Esophagus muscularis mucosa (tissue), 4 donors: ENCODE measurements at regions not wholly inside any gene's neighbourhood (a gene's known extent, or its start where the extent isn't known, plus 50 kb on each side); places are given as distances from the start of the nearest gene placed in this dataset.

Experiments
- DNase-seq: peaks from one replicate; pipeline ENCODE4 v3.0.0-alpha.2; 2017; ENCODE audit errors: extremely low spot score
- H3K27ac ChIP-seq, 4 donors: fragments of 200-600 bp; sonication (generic); replicated peaks in 1 of 4; 1 replicate in 3 of 4; 2 replicates in 1 of 4; pipeline ENCODE4 v1.5.1; 2016 to 2019; ENCODE audit warnings: mild to moderate bottlenecking in 1 of 4
- H3K27me3 ChIP-seq, 4 donors: fragments of 200-600 bp; sonication (generic); one replicate each; pipeline versions ENCODE4 v1.5.1 to v1.6.0; 2016 to 2019
- H3K36me3 ChIP-seq, 4 donors: fragments of 200-600 bp; sonication (generic); one replicate each; pipeline ENCODE4 v1.5.1; 2016 to 2019
- H3K4me1 ChIP-seq, 4 donors: fragments of 200-600 bp; sonication (generic); one replicate each; pipeline ENCODE4 v1.5.1; 2016 to 2019
- H3K4me3 ChIP-seq, 4 donors: fragments of 200-600 bp; sonication (generic); 1 replicate in 2 of 4; 2 replicates in 2 of 4; pipeline ENCODE4 v1.5.1; 2016 to 2019; ENCODE audit warnings: mild to moderate bottlenecking in 4 of 4, moderate library complexity in 1 of 4
- H3K9me3 ChIP-seq, 4 donors: fragments of 200-600 bp; sonication (generic); 1 replicate in 3 of 4; 2 replicates in 1 of 4; pipeline ENCODE4 v1.5.1; 2016 to 2019
- EP300 ChIP-seq: sonication (generic); formaldehyde crosslinking; IDR thresholded peaks from one replicate; pipeline ENCODE4 v1.6.1; 2017; ENCODE audit warnings: antibody characterized with exemption
- POLR2A ChIP-seq: fragments of 450-650 bp; IDR thresholded peaks from one replicate; pipeline ENCODE4 v1.6.1; 2017; ENCODE audit warnings: antibody characterized with exemption, moderate library complexity, mild to moderate bottlenecking, low read depth
- POLR2AphosphoS5 ChIP-seq, 2 donors: sonication (generic); formaldehyde crosslinking; IDR thresholded peaks; one replicate each; pipeline ENCODE4 v1.6.1; 2017; ENCODE audit warnings: antibody characterized with exemption in 2 of 2
- WGBS: methylation state at CpG from one replicate; pipeline ENCODE4 v1.1.5; 2018; 5-methylcytosine and 5-hydroxymethylcytosine counted together
- intact Hi-C: fragments of 100-400 bp; cut with DNase I; formaldehyde crosslinking; loops from one replicate; pipeline ENCODE4 v1.15.1; 2023
- TF ChIP-seq, protein P1 (sequence below), 3 experiments: fragments of 200-600 bp in 2 of 3; fragments of 450-650 bp in 1 of 3; sonication (generic) in 2 of 3; IDR thresholded peaks; one replicate each; pipeline ENCODE4 v1.5.1; 2017 to 2019; ENCODE audit warnings: antibody characterized with exemption in 3 of 3, mild to moderate bottlenecking in 2 of 3, moderate library complexity in 1 of 3

GRCh38 chr6:41475737-41476357 is 70.3 kb upstream of the FOXP4 start:
- Histone ChIP-seq H3K9me3 (no peaks in the 10 kb centered on the region), H3K36me3 (no peaks in the 10 kb centered on the region), H3K27ac (no peak overlapping the region), H3K4me1 (peaks cover 0 to 2% (median 1%) of the 10 kb centered on the region in 4 donors), H3K27me3 (peaks cover 0 to 31% (median 2%) of the 10 kb centered on the region in 4 donors), H3K4me3 (no peak overlapping the region)
- DNase-seq: no peak
- intact Hi-C loops: no loop called here
- TF ChIP-seq POLR2A (no peak), EP300 (no peak), POLR2AphosphoS5 (IDR thresholded peaks at IDR 0.05) (no peak)
- TF ChIP-seq, protein P1, sequence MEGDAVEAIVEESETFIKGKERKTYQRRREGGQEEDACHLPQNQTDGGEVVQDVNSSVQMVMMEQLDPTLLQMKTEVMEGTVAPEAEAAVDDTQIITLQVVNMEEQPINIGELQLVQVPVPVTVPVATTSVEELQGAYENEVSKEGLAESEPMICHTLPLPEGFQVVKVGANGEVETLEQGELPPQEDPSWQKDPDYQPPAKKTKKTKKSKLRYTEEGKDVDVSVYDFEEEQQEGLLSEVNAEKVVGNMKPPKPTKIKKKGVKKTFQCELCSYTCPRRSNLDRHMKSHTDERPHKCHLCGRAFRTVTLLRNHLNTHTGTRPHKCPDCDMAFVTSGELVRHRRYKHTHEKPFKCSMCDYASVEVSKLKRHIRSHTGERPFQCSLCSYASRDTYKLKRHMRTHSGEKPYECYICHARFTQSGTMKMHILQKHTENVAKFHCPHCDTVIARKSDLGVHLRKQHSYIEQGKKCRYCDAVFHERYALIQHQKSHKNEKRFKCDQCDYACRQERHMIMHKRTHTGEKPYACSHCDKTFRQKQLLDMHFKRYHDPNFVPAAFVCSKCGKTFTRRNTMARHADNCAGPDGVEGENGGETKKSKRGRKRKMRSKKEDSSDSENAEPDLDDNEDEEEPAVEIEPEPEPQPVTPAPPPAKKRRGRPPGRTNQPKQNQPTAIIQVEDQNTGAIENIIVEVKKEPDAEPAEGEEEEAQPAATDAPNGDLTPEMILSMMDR (IDR thresholded peaks at IDR 0.05): no peak
- WGBS: 82% methylated on average over 6 of the region's 6 CpGs

DNA sequence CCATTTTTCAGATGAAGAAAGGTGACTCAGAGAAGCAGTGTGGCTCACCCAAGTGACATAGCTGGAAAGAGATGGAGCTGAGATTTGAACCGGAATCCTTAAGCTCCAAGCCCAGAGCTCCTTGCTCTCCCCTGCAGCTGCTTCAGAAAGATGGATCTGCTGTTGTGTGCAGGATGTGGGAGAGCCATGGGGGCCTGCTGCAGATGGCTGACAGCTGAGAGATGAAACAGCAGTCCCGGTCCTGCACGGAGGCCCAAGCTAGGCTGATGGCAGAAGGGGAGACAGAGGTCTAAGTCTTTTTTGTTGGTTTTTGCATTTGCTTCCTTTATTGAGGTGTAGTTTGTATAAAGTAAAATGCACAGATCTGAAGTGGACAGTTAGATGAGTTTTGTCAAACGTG is 69.8 kb upstream of the FOXP4 start:
- no peak for TF ChIP-seq POLR2A
- TF ChIP-seq, protein P1 (IDR thresholded peaks at IDR 0.05): no peak
- no peak for TF ChIP-seq POLR2AphosphoS5 (IDR thresholded peaks at IDR 0.05)
- Histone ChIP-seq H3K27me3 (peaks cover 0 to 26% (median under 1%) of the 10 kb centered on the region in 4 donors), H3K9me3 (no peaks in the 10 kb centered on the region), H3K27ac (no peak overlapping the region), H3K4me1 (no peaks in the 10 kb centered on the region), H3K4me3 (no peak overlapping the region), H3K36me3 (no peaks in the 10 kb centered on the region)
- DNase-seq: no peak
- intact Hi-C loops: no loop called here
- WGBS: 62% methylated on average over 4 of the region's 4 CpGs

DNA sequence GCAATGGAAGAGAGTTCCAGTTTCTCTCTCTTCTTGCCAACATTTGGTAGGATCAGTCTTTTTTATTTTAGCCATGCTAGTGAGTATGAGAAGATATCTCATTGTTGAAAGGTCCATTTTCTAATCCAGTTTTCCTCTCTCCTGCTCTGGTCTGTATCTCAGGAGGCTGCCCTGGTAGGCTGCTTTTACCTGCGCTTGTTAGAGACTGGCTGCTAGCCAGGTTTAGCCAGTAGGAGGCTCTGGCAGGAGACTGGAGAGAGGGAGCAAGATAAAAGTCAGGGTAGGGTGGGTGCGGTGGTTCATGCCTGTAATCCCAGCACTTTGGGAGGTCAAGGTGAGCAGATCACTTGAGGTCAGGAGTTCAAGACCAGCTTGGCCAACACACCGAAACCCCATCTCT is 68.6 kb upstream of the FOXP4 start:
- WGBS: 98% methylated on average over 3 of the region's 3 CpGs
- DNase-seq: no peak
- Histone ChIP-seq H3K4me1 (no peaks in the 10 kb centered on the region), H3K4me3 (no peak overlapping the region), H3K36me3 (no peaks in the 10 kb centered on the region), H3K9me3 (no peaks in the 10 kb centered on the region), H3K27me3 (peaks cover 0 to 21% (median 0%) of the 10 kb centered on the region in 4 donors), H3K27ac (no peak overlapping the region)
- TF ChIP-seq POLR2A (no peak), POLR2AphosphoS5 (IDR thresholded peaks at IDR 0.05) (no peak), EP300 (no peak)
- TF ChIP-seq, protein P1 (IDR thresholded peaks at IDR 0.05): no peak
- intact Hi-C loops: no loop called here

DNA sequence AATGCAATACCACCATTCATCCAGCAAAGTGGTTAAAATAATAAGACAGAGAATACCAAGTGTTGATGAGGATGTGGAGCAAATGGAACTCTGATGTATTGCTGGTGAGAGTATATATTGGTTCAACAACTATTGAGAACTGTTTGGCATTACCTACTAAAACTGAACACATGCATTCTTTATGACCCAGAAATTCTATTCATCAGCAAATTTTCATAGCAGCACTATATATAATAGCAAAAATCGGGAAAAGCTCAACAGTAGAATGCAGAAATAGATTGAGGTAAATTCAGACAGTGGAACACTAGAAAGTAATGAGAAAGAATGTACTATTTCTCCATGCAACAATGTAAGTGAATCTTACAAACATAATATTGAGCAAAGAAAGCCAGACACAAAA is 62.2 kb upstream of the FOXP4 start:
- intact Hi-C loops: no loop called here
- Histone ChIP-seq H3K9me3 (no peaks in the 10 kb centered on the region), H3K4me3 (no peak overlapping the region), H3K4me1 (peaks cover 0 to 11% (median 9%) of the 10 kb centered on the region in 4 donors), H3K36me3 (no peaks in the 10 kb centered on the region), H3K27me3 (peaks cover 0 to 15% (median 0%) of the 10 kb centered on the region in 4 donors), H3K27ac (no peak overlapping the region)
- no peak for TF ChIP-seq POLR2AphosphoS5 (IDR thresholded peaks at IDR 0.05)
- TF ChIP-seq POLR2A: no peak
- TF ChIP-seq EP300: no peak
- TF ChIP-seq, protein P1 (IDR thresholded peaks at IDR 0.05): no peak
- DNase-seq: no peak
- 94% methylated on average over 1 of the region's 1 CpG for WGBS

DNA sequence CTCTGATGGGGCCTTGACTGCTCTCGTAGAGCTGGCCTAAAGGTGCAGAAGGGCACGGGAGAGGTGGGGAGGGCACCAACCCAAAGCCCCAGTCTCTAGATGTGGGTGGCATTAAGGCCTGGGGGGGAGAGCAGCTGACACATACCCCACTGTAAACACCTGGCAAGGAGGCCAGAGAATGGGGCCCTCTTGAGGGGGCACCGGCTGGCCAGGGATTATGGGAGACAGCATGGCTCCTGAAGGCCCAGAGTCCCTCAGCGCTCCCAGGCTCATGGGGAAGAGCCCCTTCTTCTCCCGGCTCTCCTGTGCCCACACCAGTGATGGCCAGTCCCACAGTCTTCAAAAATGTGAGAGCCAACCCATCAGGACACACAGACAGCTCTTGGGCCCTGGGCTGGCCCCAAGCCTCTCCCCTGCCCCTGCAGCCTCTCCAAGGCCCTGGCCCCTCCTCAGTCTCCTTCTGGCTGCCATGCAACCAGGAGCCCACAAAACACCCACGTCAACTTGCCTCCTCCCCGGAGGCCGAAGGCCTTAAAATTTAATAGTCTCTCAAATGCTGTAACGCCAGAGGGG is 58.2 kb upstream of the FOXP4 start:
- WGBS: 88% methylated on average over 5 of the region's 9 CpGs
- no peaks in the 10 kb centered on the region for H3K9me3 ChIP-seq
- H3K4me3 ChIP-seq: no peak overlapping the region
- TF ChIP-seq POLR2A (no peak), EP300 (no peak), POLR2AphosphoS5 (IDR thresholded peaks at IDR 0.05) (no peak)
- TF ChIP-seq, protein P1 (IDR thresholded peaks at IDR 0.05): no peak
- H3K27me3 ChIP-seq: peaks cover 0 to under 1% (median 0%) of the 10 kb centered on the region in 4 donors
- H3K36me3 ChIP-seq: no peaks in the 10 kb centered on the region
- intact Hi-C loops: no loop called here
- peaks cover 0 to 16% (median 11%) of the 10 kb centered on the region in 4 donors for H3K4me1 ChIP-seq
- DNase-seq: no peak
- no peak overlapping the region for H3K27ac ChIP-seq
